ENCODE measurements at regions not wholly inside any gene's neighbourhood (a gene's known extent, or its start where the extent isn't known, plus 50 kb on each side); places are given as distances from the start of the nearest gene placed in this dataset.

- TF ChIP-seq MAZ (IDR thresholded peaks at IDR 0.05; ENCODE audit: borderline replicate concordance, low read depth, low read length) = no peak
- TF ChIP-seq CTCF (conservative IDR thresholded peaks at IDR 0.05; ENCODE audit: low read depth, low read length) = no peak
- no peak for TF ChIP-seq MAFK (IDR thresholded peaks at IDR 0.05; ENCODE audit: low read depth, low read length)
- TF ChIP-seq RAD21 (IDR thresholded peaks at IDR 0.05; ENCODE audit: low read length) = no peak
- TF ChIP-seq POLR2A (IDR thresholded peaks at IDR 0.05; ENCODE audit: low read depth, low read length) = no peak
- no peak for TF ChIP-seq FOS (IDR thresholded peaks at IDR 0.05; ENCODE audit: low read depth, low read length)
- TF ChIP-seq NFE2L2 (IDR thresholded peaks at IDR 0.05; ENCODE audit: low read depth, low read length) = no peak
- no peak for TF ChIP-seq MXI1 (IDR thresholded peaks at IDR 0.05; ENCODE audit: borderline replicate concordance, low read depth, low read length)
- no peak for TF ChIP-seq USF2 (IDR thresholded peaks at IDR 0.05; ENCODE audit: low read depth, low read length)
Observed at GRCh38 chr1:82901561-82901960, 1097.4 kb downstream of the TTLL7 start.
